GM18507 (cell line): ENCODE measurements at regions not wholly inside any gene's neighbourhood (a gene's known extent, or its start where the extent isn't known, plus 50 kb on each side); places are given as distances from the start of the nearest gene placed in this dataset.

Source experiments
- DNase-seq: peaks from one replicate; pipeline ENCODE4 v3.0.0; 2011; ENCODE audit warnings: low read depth; ENCODE audit not compliant: insufficient read length; ENCODE audit errors: extremely low spot score
- FAIRE-seq: peaks from 2 replicates; lab custom pipeline; 2011; peaks lifted over from hg19 to GRCh38; lab: Jason Lieb, UNC

DNA sequence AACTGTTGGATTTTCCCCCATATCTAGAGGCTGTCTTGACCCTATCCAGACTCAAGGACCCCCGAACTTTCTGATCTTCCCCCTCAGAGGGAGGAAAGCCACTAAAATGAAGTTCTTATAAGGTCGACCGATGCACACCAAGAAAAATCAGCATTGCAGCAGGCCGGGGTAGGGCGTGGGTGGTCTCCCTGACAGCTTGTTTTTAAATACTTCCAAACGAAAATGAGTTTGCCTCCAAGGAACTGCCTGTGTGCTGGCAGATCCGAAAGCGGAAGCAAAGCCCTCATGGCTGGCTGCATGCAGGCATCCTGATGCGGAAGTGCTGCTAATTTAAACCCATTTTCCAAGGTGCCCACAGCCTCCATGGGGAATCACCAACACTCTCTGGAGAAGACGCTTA is 374.3 kb upstream of the XYLT1 start:
- FAIRE-seq: no peak
- DNase-seq: no peak

DNA sequence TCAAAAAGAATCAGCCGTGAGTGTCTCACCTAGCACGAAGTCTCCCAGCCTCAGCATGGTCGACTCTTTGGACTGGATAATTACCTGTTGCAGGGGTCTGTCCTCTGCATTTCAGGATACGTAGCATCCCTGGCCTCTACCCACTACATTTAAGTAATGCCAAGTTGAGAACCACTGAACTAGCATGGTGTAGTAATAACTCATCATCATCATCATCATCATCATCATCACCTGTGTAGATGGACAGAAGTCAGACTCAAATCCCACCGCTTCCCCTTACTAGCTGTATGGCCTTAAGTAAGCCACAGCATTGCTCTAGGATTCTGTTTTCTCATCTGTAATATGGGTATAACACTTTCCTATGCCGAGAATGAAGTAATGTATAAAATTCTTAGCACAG is 373.1 kb upstream of the XYLT1 start:
- DNase-seq: no peak
- no peak for FAIRE-seq

DNA sequence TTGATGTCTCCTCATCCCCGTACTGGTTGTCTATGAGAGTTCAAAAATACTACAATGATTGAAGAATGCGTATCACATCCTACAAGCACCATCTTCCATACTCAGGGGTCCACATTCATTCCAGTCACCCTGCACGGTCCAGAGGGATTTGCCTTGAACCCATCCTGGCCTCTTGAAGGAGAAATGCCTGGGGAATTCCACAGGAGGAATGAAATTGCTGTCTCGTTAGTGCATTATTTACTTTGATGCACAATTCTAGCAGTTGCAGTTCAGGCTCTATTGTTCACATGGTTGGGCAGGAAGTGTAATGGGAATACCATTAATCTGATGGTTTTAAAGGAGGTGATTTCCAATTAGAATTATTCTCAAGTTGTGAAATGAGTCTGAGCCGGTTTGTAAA is 369.1 kb upstream of the XYLT1 start:
- no peak for FAIRE-seq
- no peak for DNase-seq

DNA sequence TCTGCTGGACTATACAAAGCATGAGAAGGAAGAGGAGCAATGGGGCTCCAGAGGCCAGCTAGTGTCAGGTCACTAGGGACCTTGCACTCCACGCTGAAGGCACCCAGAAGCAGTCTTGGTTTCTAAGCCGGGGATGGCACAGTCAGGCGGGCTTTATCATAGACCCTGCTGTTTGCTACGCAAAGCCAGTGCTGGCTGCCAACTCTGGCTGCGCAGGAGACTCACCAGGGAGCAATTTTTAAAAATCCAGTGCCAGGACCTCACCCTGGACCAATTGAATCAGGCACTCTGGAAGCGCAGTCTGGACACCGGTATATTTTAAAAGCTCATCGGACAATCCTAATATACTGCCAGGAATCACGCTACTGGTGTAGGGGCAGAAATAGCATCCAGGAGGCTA is 368.5 kb upstream of the XYLT1 start:
- FAIRE-seq (no peak), DNase-seq (no peak)

DNA sequence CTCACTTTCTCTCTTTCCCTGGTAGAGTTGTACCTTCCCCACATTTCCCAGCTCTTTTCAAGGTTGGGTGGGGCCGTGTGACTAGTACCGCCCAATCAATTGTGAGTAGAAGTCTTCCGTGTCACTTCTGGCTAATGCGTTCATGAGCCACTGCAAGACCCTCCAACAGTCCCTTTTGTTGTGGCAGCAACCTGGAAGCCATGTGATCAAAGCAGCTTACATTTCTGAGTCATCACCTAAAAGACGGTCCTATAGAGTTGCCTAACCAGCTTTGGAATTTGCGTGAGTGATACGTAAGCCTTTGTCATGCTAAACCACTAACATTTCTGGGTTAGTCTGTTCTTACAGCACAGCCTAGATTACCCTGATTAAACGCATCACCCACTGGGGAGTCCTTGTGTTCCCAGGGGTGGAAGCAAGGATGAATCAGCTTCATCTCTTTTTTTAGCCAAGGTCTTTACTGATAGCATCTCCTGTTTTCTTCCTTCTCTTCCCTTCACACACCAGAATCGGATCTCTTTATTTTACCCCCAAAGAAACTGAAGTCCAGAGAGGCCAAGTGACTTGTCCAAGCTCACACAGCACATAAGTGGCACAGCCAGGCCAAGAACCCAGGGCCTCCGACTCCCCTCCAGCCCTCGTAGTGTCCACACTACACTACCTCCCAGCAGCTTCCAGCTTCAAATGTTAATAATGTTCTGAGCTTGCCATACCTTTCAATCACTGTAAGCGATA is 366.3 kb upstream of the XYLT1 start:
- DNase-seq (no peak), FAIRE-seq (no peak)

DNA sequence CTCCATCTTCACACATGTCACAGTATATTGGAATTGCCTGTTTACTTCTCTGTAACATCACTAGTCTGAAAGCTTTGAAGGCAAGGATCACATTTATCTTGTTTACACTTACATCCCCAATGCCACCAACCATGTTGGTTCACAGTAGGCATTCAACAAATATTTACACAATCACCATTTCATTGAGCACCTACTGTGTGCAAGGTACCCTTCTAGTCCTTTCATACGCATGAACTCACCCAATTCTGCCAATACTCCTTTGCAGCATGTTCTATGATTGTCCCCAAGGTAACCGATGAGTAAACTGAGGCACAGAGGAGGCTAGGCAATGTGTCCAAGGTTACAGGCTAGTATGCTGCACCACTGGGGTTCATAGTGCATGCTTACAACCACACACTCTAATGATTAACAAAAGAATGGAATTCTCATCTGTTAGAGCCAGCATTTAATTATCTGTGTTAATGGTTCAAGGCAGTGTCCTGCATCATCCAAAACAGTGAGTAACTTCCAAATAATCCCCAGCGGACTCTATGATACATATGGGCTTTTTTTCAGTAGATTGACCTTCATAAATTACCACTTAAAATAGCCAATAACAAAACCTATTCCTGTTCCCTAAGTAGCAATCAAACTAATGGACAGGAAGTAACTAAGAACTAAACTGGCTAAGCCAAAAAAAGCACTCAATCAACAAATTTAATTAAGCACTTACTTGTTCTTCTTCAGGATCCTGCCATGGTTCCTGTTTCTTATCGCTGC is 364.5 kb upstream of the XYLT1 start:
- no peak for DNase-seq
- FAIRE-seq: no peak

DNA sequence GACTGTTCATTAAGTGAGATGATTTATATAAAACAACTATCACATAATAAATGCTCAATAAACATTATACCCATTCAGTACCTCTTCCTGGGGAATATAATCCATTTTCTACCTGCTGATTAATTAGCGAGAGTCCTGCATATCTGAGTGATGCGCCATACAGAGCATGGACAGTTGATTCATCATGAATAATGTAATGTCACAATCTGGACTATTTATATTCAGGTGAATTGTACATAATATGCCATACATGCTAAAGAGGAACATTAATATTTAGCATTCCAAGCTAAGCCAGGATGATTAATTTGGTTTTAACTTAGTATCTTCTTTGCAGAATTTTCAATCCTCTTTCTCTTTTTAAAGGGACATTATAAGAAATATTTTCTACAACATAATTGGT is 362.0 kb upstream of the XYLT1 start:
- DNase-seq (no peak), FAIRE-seq (no peak)

DNA sequence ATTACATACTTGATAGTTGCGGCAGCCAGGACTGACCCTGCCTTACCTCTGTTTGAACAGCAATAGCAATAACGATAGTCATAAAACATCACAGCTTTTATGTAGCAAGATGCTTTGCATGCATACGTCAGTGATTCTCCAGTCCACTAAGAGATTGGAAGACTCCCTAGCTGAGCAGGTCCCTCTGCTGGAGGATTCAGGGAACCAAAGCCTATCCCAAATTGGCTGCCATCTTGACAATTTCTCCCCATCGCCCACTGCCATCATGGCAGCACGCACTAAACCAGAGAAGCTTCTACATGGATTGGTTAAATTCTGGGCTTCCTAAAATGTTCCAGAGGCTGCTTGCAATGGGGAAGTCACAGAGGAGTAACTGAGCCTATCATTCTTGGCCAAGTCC is 360.6 kb upstream of the XYLT1 start:
- FAIRE-seq (no peak), DNase-seq (no peak)

DNA sequence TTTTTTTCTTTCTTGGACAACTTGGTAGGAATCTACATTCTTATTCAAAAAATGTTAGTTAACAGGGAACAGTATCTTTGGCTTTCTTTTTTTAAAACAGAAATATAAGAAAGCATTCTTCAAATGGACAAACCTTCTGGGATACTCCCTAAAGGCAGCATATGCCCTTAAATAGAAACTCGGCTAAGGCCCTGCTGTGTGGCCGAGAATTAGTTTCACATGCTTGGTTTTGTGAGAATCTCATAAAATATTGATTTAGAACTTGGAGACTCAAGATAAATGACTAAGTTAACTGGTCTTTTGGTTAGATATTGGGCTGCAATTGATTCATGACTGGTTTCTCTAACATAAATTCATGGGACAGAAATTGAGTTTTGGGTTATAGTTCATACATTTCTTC is 359.9 kb upstream of the XYLT1 start:
- FAIRE-seq (no peak), DNase-seq (no peak)

DNA sequence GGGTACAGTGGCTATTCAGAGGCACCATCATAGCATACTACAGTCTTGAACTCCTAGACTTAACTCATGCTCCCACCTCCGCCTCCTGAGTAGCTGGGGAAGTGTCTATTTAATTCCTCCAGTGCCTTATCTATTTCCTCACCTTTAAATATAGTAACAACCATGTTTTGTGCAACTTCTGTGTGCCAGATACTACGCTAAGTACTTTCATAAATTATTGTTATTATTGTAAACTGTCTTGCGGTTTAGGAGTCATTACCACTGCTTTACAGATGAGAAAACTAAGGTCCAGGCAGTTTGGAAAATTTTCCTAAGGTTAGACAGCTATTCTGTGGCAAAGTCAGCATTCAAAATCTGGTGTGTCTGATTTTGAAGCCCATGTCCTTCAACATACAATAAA is 359.1 kb upstream of the XYLT1 start:
- FAIRE-seq (no peak), DNase-seq (no peak)

DNA sequence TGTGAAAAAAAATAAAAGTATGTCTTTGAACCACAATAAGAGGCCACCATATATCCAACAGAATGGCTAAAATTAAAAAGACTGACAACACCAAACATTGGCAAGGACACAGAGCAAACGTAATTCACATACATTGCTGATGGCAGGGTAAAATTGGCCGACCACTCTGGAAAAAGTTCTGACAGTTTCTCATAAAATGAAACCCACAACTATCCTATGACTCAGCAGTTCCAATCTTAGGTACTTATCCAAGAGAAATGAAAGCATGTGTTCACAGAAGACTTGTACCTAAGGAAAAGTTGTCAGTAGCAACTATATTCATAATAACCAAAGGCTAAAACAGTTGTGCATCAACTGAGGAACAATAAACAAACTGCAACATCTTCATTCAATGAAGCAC is 357.3 kb upstream of the XYLT1 start:
- no peak for DNase-seq
- no peak for FAIRE-seq

DNA sequence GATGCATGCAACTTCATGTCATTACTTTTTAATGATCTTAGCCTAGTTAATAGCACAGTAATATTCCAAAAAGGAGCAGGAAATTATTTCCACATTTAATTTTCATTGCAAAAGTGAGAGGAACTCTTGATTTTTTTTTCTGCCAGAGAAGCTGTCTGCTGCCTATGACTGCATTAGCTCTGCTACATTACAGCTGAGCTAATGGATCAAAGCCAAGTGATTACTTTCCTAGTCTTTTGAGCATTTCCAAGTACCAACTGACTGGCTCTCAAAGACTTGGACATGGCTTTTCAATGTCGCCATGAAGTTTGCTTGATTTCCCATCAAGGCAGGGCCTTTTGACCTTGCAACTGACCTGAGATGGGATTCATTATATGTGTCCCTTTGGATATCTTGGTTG is 356.6 kb upstream of the XYLT1 start:
- no peak for FAIRE-seq
- no peak for DNase-seq

DNA sequence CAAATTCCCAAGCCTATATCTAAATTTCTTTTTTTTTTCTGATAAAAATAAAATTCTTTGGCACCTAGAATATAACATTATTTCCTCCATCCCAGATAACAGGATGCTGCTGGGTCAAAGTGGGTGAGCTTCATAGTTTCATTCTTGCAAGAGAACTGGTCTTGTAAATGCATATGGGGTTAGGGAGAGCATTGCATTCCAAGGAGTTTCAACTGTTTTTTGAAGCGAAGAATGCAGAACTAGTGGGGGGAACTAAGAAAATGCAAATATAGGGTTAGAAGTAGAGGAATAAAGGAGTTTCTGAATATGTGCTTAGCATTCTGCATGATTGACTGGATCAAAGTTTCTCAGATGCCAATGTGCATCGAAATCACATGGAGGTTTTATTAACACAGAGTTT is 347.2 kb upstream of the XYLT1 start:
- FAIRE-seq: no peak

DNA sequence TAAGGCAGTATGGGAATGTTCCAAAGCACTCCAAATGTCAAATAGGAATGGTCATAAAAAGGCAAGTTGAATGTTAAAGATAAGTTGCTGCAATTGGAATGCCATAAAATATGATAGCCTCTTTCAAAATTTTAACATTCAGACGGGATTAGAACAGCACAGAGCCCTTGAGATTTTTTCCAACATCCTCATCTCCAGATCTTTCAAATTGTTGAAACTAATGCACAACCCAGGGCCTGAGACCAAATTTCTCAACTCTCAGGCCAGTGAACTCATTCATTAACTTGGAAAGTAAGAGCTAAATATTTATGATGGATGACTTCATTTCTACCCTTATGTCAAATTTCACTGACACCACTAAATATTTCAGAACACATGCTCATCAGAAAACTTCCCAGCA is 346.5 kb upstream of the XYLT1 start:
- DNase-seq (no peak), FAIRE-seq (no peak)

More for the DNA sequence above, 347.2 kb upstream of the XYLT1 start:
- DNase-seq: no peak

DNA sequence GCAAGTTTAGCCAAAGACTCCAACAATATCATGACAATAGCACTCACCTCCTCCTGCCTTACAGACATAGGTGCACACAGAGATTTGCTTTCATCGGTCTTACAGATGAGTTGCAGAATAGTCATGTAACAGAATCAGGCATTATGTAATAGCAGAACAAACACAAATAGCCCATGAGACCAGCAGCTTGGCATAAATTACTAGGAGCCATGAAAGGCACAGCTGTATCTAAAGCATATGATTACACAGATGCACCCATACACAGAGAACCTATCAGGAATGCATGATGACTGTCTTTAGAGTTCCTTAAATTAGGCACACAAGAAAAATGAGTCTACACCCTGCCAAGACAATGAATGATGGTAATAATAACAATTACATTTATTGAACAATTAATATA is 342.0 kb upstream of the XYLT1 start:
- FAIRE-seq (no peak), DNase-seq (no peak)

DNA sequence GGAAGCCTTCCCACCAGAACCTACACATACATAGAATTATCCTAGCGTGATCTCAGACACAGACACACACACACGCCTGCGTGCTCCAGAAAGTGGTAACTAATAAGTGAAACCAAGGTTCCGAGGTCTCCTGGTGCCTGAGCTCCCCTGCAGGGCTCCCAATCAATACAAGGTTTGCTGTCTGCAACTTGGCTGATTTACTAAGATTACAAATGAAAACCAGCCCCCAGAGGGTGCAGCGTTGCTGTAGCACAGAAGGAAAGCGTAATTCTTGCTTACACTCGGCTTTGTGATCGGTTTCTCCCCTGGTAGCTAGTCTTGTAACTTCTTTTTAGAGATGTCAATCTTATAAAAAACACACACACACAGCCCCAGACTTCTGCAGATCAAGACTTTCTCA is 334.1 kb upstream of the XYLT1 start:
- no peak for FAIRE-seq
- DNase-seq: no peak

DNA sequence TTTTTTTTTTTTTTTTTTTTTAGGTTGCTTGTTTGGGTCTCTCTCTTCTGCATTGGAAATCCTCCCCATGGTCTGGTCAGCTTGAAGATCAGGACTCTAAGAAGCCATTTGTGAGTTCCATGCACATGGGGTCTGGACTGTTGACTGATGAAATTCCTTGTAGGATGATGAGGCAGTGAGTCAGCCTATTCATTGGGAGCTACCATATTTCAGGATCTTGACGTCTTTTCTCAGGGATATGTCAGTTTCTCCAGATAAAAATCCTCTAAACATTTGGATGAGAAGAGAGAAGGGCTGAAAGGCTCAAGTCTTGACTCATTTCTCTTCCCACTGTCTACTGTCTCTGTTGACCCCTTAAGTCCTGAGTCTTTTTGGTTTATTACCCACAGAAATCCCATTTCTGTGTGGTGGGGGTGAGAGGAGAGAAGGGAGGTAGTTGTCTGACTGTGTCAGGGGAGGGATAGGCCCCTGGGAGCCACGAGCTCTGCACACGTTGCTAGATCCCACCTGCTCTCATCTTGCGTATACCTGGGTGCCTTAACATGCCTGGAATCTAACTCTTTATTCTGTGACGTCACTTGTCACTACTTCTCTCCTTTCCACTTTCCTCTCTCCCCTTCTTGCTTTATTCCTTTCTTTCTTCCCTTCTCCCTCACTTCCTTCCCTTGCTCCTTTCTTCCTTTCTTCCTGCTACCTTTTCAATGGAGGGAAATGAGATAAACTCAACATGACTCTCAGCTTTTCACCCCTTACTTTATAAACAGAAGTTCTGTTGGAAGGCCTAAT is 333.1 kb upstream of the XYLT1 start:
- FAIRE-seq (no peak), DNase-seq (no peak)

DNA sequence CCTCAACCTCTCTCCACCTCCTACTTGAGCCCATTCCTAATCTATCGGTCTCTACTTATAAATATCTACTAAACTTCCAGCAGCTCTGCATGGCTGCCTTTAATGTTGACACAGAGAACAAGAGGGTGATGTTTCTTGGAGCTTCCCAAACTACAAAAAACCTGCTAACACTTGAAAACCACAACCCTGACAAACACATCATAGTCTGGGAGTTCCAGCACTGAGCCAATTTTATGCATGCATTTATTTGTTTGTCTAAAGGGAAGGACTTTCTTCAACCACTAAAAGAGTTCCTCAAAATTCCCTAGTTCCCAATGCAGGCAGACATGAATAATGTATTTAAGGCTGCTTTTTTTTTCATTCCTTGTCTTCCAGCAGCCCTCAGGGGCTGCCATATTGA is 331.8 kb upstream of the XYLT1 start:
- DNase-seq (no peak), FAIRE-seq (no peak)

DNA sequence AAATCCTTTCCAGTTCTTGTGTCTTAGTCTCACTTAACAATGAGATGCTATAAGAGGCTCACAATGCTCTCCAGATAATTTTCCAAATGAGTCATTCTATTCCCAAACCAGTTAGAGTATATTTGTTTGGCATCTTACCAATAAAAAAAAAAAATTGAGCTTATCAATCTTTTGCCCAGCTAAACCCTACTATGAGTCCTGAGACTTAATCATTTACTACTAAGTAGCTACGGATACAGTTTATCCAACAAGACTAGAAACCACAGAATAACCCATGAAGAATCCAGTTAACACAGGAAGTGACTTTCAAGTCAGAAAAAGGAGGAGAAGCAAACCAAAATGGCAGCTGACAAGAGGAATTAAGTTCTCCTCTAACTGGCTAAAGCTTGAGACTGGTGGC is 330.3 kb upstream of the XYLT1 start:
- no peak for FAIRE-seq
- no peak for DNase-seq

DNA sequence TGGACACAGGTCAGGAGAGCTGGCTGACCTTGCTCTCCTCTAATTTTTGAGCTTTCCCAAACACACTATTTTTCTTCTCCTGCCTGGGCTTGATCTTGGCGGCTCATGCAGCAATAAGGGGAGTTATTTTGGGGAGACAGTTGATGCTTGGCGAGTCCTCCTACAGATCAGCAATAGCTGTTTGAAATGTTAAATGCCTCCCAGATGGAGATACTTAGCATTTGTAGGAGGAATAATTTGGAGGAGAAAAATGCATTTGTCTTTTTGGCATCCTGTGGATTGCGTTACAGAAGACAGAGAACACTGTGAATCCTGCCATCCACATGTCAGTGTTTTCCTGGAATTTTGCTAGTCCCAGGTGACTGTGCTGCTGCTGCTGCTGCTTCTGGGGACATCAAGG is 328.0 kb upstream of the XYLT1 start:
- no peak for FAIRE-seq

DNA sequence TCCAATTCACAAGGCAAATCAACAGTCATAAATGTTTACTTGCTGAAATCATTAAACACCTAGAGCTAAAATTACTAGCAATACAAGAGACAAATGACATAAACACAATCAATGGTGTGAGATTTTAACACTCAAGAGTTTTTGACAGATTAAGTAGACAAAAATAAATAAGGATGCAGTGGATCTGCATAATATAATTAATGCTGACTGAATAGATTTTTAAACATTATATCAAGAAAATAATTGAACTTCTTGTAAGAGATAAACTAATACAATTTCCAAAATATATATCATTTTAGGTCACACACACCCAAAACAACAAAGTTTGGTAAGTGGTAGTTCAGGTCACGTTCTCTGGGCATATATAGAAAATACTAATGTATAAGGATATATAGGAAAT is 322.6 kb upstream of the XYLT1 start:
- FAIRE-seq (no peak), DNase-seq (no peak)

More for the DNA sequence above, 328.0 kb upstream of the XYLT1 start:
- DNase-seq: no peak
